Sciatic nerve (tissue), 2 donors: ENCODE measurements at regions not wholly inside any gene's neighbourhood (a gene's known extent, or its start where the extent isn't known, plus 50 kb on each side); places are given as distances from the start of the nearest gene placed in this dataset.

Experiments used
- ATAC-seq: fragments of 200-7000 bp; cut with Tn5 transposase; one replicate; pipeline ENCODE4 v1.9.1; 2020; ENCODE audit warnings: mild to moderate bottlenecking, moderate library complexity
- DNase-seq: peaks from one replicate; pipeline ENCODE4 v3.0.0-alpha.2; 2020; ENCODE audit warnings: low spot score
- intact Hi-C: fragments of 100-400 bp; cut with DNase I; formaldehyde crosslinking; loops from one replicate; pipeline ENCODE4 v1.14.2; 2022
- donor health status: DM: no; HTN: no; CAD: no.
- donor health status: DM: no; HTN: no; CAD: no.

DNA sequence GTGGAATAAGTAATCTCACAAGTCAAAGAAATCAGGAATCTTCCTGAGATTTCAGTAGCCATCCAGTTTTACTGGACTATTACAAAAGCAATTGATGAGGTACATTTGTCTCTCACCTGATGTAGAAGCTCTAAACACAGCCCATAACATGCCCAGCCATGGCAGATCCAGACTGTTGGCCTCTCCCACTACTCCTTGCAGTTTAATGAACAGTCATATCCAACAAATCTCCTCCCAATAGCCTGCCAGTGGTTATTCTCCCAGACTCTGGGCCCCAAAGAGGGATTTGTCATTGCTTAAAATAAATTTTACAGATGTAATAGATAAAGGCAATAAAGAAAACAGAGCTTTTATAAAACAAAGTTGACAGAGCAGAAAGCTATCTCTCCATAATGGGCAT lies 80.8 kb downstream of the ZNF608 start:
- ATAC-seq (no peak), DNase-seq (no peak)
- intact Hi-C loops: no loop called here

DNA sequence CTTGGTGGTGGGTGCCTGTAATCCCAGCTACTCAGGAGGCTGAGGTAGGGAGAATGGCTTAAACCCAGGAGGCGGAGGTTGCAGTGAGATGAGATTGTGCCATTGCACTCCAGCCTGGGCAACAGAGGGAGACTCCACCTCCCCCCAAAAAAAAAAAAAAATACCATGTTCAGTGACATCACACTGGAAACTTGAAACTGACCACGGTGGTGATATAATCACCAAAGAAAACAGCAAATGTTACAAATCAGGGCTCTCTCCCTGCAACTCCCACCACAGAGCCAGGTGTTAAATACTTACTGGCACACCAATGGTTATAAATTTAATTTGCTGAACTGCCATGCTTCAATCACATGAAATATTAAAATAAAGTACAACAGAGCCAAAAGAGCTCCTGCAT lies 81.4 kb downstream of the ZNF608 start:
- intact Hi-C loops: no loop called here
- DNase-seq (no peak), ATAC-seq (no peak)

DNA sequence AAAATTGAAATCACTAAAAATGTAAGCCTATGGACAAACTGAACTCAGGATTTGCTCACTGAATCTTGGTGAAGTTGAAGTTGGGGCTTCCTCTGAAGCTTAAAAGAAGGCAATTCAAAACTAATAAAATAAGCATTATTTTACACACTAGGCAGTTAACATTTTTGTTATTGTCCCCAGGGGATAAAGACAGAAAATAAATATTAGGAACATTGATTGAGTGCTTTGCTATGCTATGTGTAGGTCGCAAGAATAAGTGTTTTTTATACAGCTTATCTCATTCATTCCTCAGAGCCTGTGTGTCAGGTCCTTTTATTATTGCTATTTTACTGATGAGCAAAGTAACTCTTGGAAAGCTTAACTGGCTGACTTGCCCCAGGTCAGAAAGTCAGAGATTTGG lies 82.2 kb downstream of the ZNF608 start:
- DNase-seq: no peak
- no peak for ATAC-seq
- intact Hi-C loops: no loop called here

DNA sequence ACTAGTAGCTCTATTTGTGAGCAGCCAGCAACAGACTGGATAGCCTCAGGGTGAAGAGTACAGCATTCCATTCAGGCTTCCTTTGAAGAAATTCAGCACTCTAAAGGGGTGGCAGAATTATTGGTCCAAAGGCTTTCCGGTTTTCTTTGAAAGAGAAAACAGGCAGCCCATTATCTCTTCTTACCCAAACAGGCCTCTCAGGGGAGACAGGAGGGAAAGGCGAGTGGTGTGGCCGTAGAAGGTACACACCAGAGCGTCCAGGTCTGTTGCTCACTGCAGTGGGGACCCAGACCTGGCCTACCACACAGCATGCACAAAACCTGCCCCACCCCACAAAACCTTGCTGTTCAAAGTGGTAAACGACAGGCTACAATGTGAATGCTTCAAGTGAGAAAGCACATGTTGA lies 83.3 kb downstream of the ZNF608 start:
- no peak for DNase-seq
- intact Hi-C loops: no loop called here
- no peak for ATAC-seq

DNA sequence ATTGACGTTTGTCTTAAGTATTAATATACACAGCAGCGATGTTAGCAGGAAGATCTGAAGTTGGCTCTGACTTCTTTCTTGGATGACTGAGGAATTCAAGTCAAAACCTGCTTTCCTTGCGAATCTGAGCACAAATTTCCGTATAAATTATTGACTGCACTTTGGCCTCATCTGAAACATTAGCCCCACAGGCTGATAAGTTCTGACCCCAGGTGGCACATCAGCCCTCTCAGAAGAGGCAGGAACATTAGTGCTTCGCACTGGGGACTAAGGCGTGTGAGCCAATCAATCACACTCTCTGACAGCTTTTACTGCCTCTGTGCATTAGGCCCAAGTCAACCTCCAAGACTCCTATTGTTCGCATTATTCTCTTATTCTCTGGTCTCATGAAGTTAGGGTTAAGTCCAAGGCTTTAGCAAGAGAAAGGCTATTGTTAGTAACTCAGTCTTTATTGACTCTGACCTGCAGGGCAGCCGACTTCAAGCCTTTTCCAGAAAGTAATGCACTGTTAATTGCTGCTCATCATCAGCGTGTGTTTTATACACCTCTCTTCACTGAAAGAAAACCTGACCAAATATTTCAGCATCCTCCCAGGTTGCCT lies 84.2 kb downstream of the ZNF608 start:
- intact Hi-C loops: no loop called here
- DNase-seq (no peak), ATAC-seq (no peak)

DNA sequence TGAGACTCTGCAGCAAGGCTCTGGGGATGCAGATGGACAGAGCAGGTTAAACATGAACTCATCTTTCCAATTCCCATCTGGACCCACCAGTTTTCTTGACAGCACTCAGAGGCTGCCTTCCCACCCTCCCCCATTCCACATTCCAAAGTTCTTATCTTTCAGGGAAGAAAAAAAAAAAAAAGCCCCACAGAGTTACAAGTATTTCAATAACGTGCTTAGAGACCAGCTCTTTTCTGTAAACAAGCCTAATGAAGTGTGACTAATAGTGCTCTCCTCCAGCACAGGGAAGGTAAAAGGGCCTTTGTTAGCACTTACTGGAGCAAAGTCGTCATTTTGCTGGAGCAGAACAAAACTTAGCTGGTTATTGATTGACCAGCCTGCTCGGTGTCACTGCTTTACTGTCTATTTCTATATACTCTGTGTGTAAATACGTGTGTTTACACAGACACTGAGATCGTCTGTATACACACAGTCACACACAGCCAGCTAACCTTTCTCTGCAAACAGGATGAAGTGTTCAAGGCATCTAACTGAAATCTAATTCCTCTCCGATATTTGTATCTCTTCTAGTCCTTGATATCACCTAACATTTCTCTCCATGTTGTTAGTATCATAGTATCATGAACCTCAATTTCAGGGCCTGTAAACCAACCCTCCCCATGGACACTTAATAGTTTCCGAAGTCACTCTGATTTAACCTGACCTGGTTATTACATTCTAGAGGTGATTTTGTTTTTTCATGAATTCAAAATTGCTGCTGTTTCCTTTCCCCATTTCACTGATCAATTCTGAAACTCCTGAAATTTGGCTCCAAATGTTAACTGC lies 84.9 kb downstream of the ZNF608 start:
- ATAC-seq (peak; percentile 85), DNase-seq (no peak)
- intact Hi-C loops: no loop called here

DNA sequence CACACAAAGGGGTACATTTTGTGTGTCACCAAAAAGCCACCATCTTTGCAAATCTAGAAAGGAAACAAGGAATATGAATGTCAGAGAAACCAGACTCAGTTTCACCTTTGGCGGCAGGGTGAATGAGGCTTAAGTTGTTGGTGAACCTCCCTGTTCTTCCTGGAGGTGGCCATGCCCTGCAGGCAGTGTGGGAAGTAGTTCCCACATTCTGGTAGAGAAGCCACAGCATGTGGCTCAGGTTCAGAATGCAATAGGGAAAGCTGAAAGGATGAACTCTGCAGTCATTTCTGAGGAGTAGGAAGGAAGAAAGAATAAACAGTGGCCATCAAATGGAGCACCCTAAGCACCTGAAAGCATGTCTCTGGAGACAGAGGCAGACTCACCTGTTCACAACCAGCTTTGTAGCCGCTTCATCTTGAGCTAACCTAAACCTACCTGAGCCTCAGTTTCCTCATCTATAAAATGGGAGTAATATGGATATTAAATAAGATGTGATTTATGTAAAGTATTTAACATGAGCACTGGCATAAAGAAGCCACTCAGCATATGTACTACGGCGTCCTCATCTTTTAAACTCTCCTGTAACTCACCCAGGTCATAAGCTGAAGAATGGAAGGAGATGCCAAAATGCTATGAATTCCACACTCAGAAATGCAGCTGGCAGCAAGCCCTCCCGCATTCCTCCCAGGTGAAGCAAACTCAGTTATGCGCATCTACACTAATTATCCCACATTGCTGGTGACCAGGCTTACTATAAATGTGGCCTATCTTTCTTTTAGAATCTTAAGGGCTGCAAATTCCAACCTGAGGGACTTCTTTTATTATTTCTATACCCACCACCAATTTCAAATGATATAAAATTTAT lies 86.0 kb downstream of the ZNF608 start:
- no peak for DNase-seq
- no peak for ATAC-seq
- intact Hi-C loops: no loop called here

DNA sequence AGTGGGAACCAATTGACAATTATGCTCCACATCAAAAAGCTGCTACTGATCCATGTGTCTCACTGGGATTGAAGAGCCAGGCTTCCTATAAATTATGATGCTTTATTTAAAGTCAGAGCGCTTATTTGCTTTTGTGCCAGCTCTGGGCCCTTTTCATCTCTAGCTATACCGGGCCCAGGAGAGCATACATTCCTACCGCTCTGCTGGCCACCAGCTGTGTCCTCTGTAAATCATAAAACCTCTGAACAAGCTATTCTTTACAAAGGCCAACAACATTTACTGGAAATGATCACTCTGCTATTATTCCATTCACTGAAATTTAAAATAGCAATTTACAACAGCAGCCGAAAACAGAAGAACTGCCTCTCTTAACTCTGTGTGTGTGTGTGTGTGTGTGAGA lies 86.6 kb downstream of the ZNF608 start:
- DNase-seq (no peak), ATAC-seq (no peak)
- intact Hi-C loops: loop anchor here (10.0 kb wide), 1 partner anchor 85 kb away; the partner anchor contains the start of gene ZNF608

DNA sequence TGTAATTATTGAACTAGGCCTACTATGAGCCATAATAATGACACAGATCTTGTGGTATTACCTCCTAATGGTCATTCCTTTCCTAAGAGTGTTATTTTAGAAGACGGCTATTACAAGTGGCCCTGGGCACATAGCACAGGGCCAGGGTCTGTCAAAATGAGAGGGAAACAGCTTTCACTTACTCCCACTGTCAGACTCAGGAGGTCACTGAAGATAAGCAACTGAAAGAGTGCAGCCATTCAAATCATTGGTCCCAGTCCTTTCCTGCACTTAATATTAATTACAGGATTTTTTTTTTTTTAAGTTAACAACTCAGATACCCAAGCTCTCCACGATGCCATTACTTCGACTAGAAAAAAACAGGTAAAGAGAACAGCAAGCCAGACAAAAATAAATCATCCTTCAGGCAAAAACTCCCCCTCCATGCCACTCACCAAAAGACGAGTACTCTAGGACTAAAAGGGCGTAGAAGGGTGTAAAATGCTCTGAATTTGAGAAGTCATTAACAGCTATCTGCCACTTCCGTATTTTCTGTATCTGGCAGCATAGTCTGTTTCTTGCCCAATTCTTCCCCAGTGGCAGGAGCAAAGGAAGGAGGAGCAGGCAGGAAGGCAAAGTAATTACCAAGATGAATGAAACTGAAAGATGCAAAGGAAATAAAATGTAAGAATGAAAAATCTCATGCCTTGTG lies 87.4 kb downstream of the ZNF608 start:
- DNase-seq (no peak), ATAC-seq (no peak)
- intact Hi-C loops: loop anchor here (10.0 kb wide), 1 partner anchor 86 kb away; the partner anchor contains the start of gene ZNF608

DNA sequence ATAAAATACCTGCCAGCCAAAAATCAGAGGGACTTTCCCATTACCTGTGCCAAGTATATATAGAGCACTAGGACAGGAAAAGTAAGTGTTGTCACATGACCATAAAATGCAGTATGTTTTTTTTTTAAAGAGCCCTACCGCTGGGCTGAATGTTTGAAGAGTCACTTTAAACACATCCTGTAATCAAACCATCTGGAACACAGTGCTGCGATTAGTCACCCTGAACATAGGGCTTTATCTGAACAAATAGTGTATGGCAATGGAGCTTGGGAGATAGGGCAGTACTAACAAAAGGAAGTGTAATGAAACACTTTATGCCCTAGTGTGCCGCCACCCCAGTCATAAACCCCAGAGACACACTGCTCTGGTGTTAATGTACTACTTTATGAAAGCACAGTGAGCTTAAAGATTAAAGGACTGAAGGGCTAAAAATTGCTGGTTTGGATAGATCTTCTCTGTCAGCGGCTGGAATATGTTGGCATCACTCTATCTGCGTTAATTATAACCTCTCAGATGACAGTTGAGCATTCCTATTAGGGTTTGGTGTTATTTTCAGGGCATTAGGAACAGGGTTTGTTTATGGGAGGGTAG lies 90.4 kb downstream of the ZNF608 start:
- no peak for DNase-seq
- ATAC-seq: peak; percentile 37

DNA sequence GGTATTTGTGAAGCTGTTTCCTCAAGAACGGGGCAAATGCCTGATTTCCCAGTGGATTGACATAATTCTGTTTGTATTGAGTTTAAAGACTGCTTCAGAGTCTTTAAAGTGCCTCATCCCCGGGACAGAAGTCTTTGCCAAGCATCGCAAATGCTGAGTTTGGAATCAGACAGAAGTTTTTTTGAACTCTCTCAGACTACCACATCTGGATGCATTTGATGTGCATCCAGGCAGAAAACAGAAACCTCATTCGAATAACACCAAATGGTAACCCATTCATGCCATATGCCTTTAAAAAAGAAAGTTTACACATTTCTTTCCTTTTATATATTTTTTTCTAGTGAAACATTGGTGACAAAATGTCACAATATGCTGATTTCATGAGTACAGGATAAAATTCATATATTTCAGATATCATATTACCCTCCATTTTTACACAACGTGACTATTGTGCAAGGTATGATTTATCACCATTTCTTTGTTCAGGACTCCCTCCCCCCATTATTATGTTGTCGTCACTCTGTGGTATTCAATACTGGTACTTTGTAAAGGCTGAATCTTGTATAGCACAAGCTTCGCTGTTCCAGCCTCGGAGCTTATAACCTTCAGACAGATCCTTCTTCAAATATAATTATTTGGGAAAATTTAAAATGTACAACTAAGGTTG lies 91.1 kb downstream of the ZNF608 start:
- DNase-seq (no peak), ATAC-seq (no peak)
- intact Hi-C loops: loop anchor here (10.0 kb wide), 1 partner anchor 89 kb away; the partner anchor contains the start of gene ZNF608

More for the DNA sequence above, 90.4 kb downstream of the ZNF608 start:
- intact Hi-C loops: loop anchor here (10.0 kb wide), 1 partner anchor 89 kb away; the partner anchor contains the start of gene ZNF608

DNA sequence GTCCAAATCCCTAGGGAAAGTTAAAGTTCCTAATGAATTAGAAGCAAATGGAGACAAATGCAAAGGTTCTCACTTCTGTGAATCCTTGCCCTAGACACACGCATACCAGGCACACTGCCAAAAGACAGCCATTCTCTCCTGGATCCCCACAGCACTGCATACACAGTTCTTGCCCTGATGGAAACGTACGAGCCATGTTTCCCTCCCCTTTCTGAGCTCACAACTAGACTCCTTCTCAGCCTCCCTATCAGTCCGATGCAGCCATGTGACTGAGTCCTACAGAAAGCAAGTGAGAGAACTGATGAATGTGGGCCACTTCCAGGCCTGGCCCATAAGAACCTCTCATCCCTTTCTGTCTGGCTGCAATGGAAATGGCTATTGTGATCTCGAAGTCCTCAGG lies 92.0 kb downstream of the ZNF608 start:
- DNase-seq (no peak), ATAC-seq (no peak)
- intact Hi-C loops: loop anchor here (10.0 kb wide), 1 partner anchor 90 kb away; the partner anchor contains the start of gene ZNF608

DNA sequence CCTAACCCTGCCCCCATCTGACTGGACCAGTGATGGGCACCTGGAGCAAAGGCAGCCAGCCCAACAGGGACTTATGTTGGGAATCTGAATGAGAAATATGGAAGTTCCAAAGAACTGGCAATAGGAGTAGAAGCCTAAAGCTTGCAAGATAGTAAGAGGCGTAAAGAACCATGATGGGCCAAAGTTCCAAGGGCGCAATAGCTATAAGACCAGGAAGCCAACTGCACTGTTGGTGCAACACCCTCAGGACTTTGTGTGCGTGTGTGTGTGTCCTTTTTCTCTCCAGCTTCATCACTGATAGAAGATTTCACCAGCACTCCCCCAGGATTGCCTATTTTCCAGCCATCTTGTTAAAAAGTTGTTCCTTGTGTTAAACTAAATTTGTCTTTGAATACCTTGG lies 92.8 kb downstream of the ZNF608 start:
- ATAC-seq (no peak), DNase-seq (no peak)
- intact Hi-C loops: loop anchor here (10.0 kb wide), 1 partner anchor 91 kb away; the partner anchor contains the start of gene ZNF608

DNA sequence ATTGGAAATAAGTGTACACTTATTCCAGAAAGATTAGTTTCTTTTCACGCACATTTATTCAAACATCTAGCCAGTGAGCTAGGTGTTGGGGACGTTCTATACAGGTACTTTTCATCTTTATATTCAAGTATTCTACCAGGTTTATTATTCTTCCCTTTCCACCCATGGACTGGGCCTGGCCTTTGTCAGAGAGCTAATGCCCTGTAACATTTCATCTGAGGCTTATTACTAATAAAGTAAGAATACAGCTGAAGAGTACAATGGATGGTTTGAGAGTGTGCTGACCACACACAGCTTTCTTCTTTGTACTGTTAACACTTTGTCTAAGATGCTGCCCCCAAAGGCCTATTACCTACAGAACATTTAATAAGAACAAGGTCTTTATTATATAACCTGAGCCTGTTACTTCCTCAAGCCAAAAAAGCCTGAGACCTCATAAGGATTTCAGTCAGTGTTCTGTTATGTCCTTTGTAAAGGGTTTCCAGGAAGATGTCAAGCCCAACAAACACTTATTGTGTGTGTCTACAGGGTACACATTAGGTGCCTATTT lies 93.5 kb downstream of the ZNF608 start:
- intact Hi-C loops: loop anchor here (10.0 kb wide), 1 partner anchor 92 kb away; the partner anchor contains the start of gene ZNF608
- DNase-seq (no peak), ATAC-seq (no peak)

DNA sequence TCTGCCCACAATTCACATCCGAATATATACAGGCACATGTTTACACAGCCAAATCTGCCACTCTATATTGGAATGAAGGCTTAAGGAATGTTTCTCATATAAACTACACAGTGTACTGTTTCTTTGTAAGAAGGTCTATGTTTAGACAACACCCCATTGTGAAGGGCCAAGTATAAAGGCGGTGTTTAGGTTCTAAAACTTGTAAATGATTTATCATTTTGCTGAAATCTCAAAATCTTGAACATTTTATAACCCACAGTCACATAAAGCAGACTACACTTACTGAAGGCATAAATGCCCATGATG lies 94.0 kb downstream of the ZNF608 start:
- ATAC-seq (no peak), DNase-seq (no peak)
- intact Hi-C loops: loop anchor here (10.0 kb wide), 1 partner anchor 92 kb away; the partner anchor contains the start of gene ZNF608

DNA sequence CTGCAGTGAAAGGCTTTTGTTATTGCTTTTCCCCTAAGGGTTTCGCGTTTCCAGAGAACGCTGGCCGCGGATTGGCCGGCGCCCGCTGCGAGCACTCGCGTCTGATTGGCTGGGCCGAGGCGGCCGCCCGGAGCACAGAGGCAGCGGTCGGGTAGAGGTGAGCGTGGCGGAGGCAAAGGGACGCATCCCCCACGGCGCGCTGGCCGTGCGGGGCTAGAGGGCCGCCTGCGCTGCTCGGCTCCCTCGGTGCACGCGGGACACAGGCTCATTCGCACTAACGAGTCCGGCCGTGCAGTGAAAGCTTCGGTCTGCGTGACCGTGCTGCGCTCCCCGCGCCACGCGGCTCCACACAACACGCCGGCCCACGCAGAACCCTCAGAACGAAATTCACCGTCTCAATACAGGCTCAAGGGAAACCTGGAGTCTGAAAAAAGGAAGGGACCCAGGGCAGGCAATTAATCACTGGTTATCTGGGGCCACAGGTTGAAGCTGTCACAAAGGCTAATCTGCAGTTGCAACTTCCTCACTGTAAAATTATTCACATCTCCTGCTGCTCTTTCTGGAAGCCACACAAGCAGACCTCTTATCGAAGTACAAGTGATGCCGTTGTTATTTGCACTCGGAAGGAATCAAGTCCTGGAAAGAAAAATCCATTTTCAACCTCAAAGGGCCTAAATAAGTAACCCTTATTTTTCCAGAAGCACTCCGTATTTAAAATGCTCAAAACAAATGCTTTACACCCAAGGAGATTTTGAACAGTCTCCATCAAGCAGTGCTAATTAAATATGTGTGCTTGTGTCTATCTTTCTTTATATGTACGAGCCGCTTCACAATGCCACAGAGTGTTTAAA lies 94.6 kb downstream of the ZNF608 start:
- ATAC-seq (peak; percentile 91), DNase-seq (peak; percentile 85)
- intact Hi-C loops: loop anchor here (10.0 kb wide), 1 partner anchor 93 kb away; the partner anchor contains the start of gene ZNF608
